ENCODE measurements at regions not wholly inside any gene's neighbourhood (a gene's known extent, or its start where the extent isn't known, plus 50 kb on each side); places are given as distances from the start of the nearest gene placed in this dataset.

GRCh38 chr2:103823847-103824246 is 1030.1 kb upstream of the POU3F3 start:
- Histone ChIP-seq H3K9me3 (ENCODE audit: control insufficient read depth in 2 of 2, insufficient read depth in 1 of 2, low read depth in 1 of 2, low read length in 1 of 2) (no peaks in the 10 kb centered on the region), H3K27me3 (ENCODE audit: control insufficient read depth in 1 of 2, insufficient read depth in 2 of 2, low read length in 2 of 2) (no peaks in the 10 kb centered on the region), H3K4me3 (ENCODE audit: low read depth in 1 of 2, low read length in 2 of 2) (no peak overlapping the region), H3K27ac (ENCODE audit: low read depth in 2 of 2, low read length in 1 of 2) (no peak overlapping the region), H3K36me3 (ENCODE audit: control insufficient read depth in 2 of 2, insufficient read depth in 2 of 2, low read length in 1 of 2) (no peaks in the 10 kb centered on the region), H3K4me1 (ENCODE audit: control insufficient read depth in 2 of 2, insufficient read depth in 2 of 2, low read length in 1 of 2) (no peaks in the 10 kb centered on the region)
- WGBS, 2 donors = 54 to 59% methylated on average over 1 of the region's 1 CpG

GRCh38 chr2:103847276-103847675 is 1006.6 kb upstream of the POU3F3 start:
- no peaks in the 10 kb centered on the region for H3K27me3 ChIP-seq (ENCODE audit: control insufficient read depth in 1 of 2, insufficient read depth in 2 of 2, low read length in 2 of 2)
- H3K4me1 ChIP-seq (ENCODE audit: control insufficient read depth in 2 of 2, insufficient read depth in 2 of 2, low read length in 1 of 2) = no peaks in the 10 kb centered on the region
- no peak overlapping the region for H3K27ac ChIP-seq (ENCODE audit: low read depth in 2 of 2, low read length in 1 of 2)
- H3K4me3 ChIP-seq (ENCODE audit: low read depth in 1 of 2, low read length in 2 of 2) = no peak overlapping the region
- H3K9me3 ChIP-seq (ENCODE audit: control insufficient read depth in 2 of 2, insufficient read depth in 1 of 2, low read depth in 1 of 2, low read length in 1 of 2) = peaks cover 0 to 3% of the 10 kb centered on the region in 2 donors
- no peaks in the 10 kb centered on the region for H3K36me3 ChIP-seq (ENCODE audit: control insufficient read depth in 2 of 2, insufficient read depth in 2 of 2, low read length in 1 of 2)
- WGBS, 2 donors = 72 to 74% methylated on average over 2 of the region's 2 CpGs

GRCh38 chr2:103859238-103859637 is 994.7 kb upstream of the POU3F3 start:
- Histone ChIP-seq H3K9me3 (ENCODE audit: control insufficient read depth in 2 of 2, insufficient read depth in 1 of 2, low read depth in 1 of 2, low read length in 1 of 2) (peaks cover 0 to 2% of the 10 kb centered on the region in 2 donors), H3K4me1 (ENCODE audit: control insufficient read depth in 2 of 2, insufficient read depth in 2 of 2, low read length in 1 of 2) (no peaks in the 10 kb centered on the region)
- WGBS, 2 donors = 75 to 77% methylated on average over 2 of the region's 2 CpGs

GRCh38 chr2:103860016-103860415 is 993.9 kb upstream of the POU3F3 start:
- H3K36me3 ChIP-seq (ENCODE audit: control insufficient read depth in 2 of 2, insufficient read depth in 2 of 2, low read length in 1 of 2) = no peaks in the 10 kb centered on the region
- H3K27me3 ChIP-seq (ENCODE audit: control insufficient read depth in 1 of 2, insufficient read depth in 2 of 2, low read length in 2 of 2) = no peaks in the 10 kb centered on the region
- H3K9me3 ChIP-seq (ENCODE audit: control insufficient read depth in 2 of 2, insufficient read depth in 1 of 2, low read depth in 1 of 2, low read length in 1 of 2) = peaks cover 0 to 2% of the 10 kb centered on the region in 2 donors
- no peaks in the 10 kb centered on the region for H3K4me1 ChIP-seq (ENCODE audit: control insufficient read depth in 2 of 2, insufficient read depth in 2 of 2, low read length in 1 of 2)
- no peak overlapping the region for H3K27ac ChIP-seq (ENCODE audit: low read depth in 2 of 2, low read length in 1 of 2)
- no peak overlapping the region for H3K4me3 ChIP-seq (ENCODE audit: low read depth in 1 of 2, low read length in 2 of 2)
- WGBS, 2 donors = 82 to 83% methylated on average over 2 of the region's 2 CpGs

More at GRCh38 chr2:103859238-103859637, 994.7 kb upstream of the POU3F3 start:
- no peaks in the 10 kb centered on the region for H3K27me3 ChIP-seq (ENCODE audit: control insufficient read depth in 1 of 2, insufficient read depth in 2 of 2, low read length in 2 of 2)
- no peak overlapping the region for H3K4me3 ChIP-seq (ENCODE audit: low read depth in 1 of 2, low read length in 2 of 2)
- no peaks in the 10 kb centered on the region for H3K36me3 ChIP-seq (ENCODE audit: control insufficient read depth in 2 of 2, insufficient read depth in 2 of 2, low read length in 1 of 2)
- no peak overlapping the region for H3K27ac ChIP-seq (ENCODE audit: low read depth in 2 of 2, low read length in 1 of 2)

- Histone ChIP-seq H3K4me3 (ENCODE audit: low read depth in 1 of 2, low read length in 2 of 2) (no peak overlapping the region), H3K36me3 (ENCODE audit: control insufficient read depth in 2 of 2, insufficient read depth in 2 of 2, low read length in 1 of 2) (no peaks in the 10 kb centered on the region), H3K9me3 (ENCODE audit: control insufficient read depth in 2 of 2, insufficient read depth in 1 of 2, low read depth in 1 of 2, low read length in 1 of 2) (no peaks in the 10 kb centered on the region), H3K27me3 (ENCODE audit: control insufficient read depth in 1 of 2, insufficient read depth in 2 of 2, low read length in 2 of 2) (no peaks in the 10 kb centered on the region), H3K4me1 (ENCODE audit: control insufficient read depth in 2 of 2, insufficient read depth in 2 of 2, low read length in 1 of 2) (no peaks in the 10 kb centered on the region), H3K27ac (ENCODE audit: low read depth in 2 of 2, low read length in 1 of 2) (no peak overlapping the region)
- WGBS, 2 donors = 85 to 89% methylated on average over 2 of the region's 2 CpGs
Measured at GRCh38 chr2:103868396-103868795, 985.5 kb upstream of the POU3F3 start.

GRCh38 chr2:103873716-103874351 is 980.1 kb upstream of the POU3F3 start:
- no peaks in the 10 kb centered on the region for H3K4me1 ChIP-seq (ENCODE audit: control insufficient read depth in 2 of 2, insufficient read depth in 2 of 2, low read length in 1 of 2)
- H3K36me3 ChIP-seq (ENCODE audit: control insufficient read depth in 2 of 2, insufficient read depth in 2 of 2, low read length in 1 of 2) = no peaks in the 10 kb centered on the region
- 54 to 57% methylated on average over 10 of the region's 10 CpGs for WGBS, 2 donors
- no peak overlapping the region for H3K27ac ChIP-seq (ENCODE audit: low read depth in 2 of 2, low read length in 1 of 2)
- H3K27me3 ChIP-seq (ENCODE audit: control insufficient read depth in 1 of 2, insufficient read depth in 2 of 2, low read length in 2 of 2) = no peaks in the 10 kb centered on the region
- no peak overlapping the region for H3K4me3 ChIP-seq (ENCODE audit: low read depth in 1 of 2, low read length in 2 of 2)
- H3K9me3 ChIP-seq (ENCODE audit: control insufficient read depth in 2 of 2, insufficient read depth in 1 of 2, low read depth in 1 of 2, low read length in 1 of 2) = no peaks in the 10 kb centered on the region

- Histone ChIP-seq H3K4me3 (ENCODE audit: low read depth in 1 of 2, low read length in 2 of 2) (no peak overlapping the region), H3K27ac (ENCODE audit: low read depth in 2 of 2, low read length in 1 of 2) (no peak overlapping the region), H3K27me3 (ENCODE audit: control insufficient read depth in 1 of 2, insufficient read depth in 2 of 2, low read length in 2 of 2) (no peaks in the 10 kb centered on the region), H3K36me3 (ENCODE audit: control insufficient read depth in 2 of 2, insufficient read depth in 2 of 2, low read length in 1 of 2) (no peaks in the 10 kb centered on the region), H3K9me3 (ENCODE audit: control insufficient read depth in 2 of 2, insufficient read depth in 1 of 2, low read depth in 1 of 2, low read length in 1 of 2) (no peaks in the 10 kb centered on the region), H3K4me1 (ENCODE audit: control insufficient read depth in 2 of 2, insufficient read depth in 2 of 2, low read length in 1 of 2) (no peaks in the 10 kb centered on the region)
- 35 to 48% methylated on average over 1 of the region's 1 CpG for WGBS, 2 donors
Measured at GRCh38 chr2:103875131-103875530, 978.8 kb upstream of the POU3F3 start.

- Histone ChIP-seq H3K27me3 (ENCODE audit: control insufficient read depth in 1 of 2, insufficient read depth in 2 of 2, low read length in 2 of 2) (no peaks in the 10 kb centered on the region), H3K4me1 (ENCODE audit: control insufficient read depth in 2 of 2, insufficient read depth in 2 of 2, low read length in 1 of 2) (no peaks in the 10 kb centered on the region), H3K9me3 (ENCODE audit: control insufficient read depth in 2 of 2, insufficient read depth in 1 of 2, low read depth in 1 of 2, low read length in 1 of 2) (no peaks in the 10 kb centered on the region), H3K4me3 (ENCODE audit: low read depth in 1 of 2, low read length in 2 of 2) (no peak overlapping the region), H3K36me3 (ENCODE audit: control insufficient read depth in 2 of 2, insufficient read depth in 2 of 2, low read length in 1 of 2) (no peaks in the 10 kb centered on the region), H3K27ac (ENCODE audit: low read depth in 2 of 2, low read length in 1 of 2) (no peak overlapping the region)
- 74 to 75% methylated on average over 3 of the region's 3 CpGs for WGBS, 2 donors
Measured at GRCh38 chr2:103875531-103875930, 978.4 kb upstream of the POU3F3 start.

GRCh38 chr2:103876611-103877010 is 977.3 kb upstream of the POU3F3 start:
- no peak overlapping the region for H3K4me3 ChIP-seq (ENCODE audit: low read depth in 1 of 2, low read length in 2 of 2)
- no peaks in the 10 kb centered on the region for H3K27me3 ChIP-seq (ENCODE audit: control insufficient read depth in 1 of 2, insufficient read depth in 2 of 2, low read length in 2 of 2)
- H3K27ac ChIP-seq (ENCODE audit: low read depth in 2 of 2, low read length in 1 of 2) = no peak overlapping the region
- no peaks in the 10 kb centered on the region for H3K36me3 ChIP-seq (ENCODE audit: control insufficient read depth in 2 of 2, insufficient read depth in 2 of 2, low read length in 1 of 2)
- no peaks in the 10 kb centered on the region for H3K9me3 ChIP-seq (ENCODE audit: control insufficient read depth in 2 of 2, insufficient read depth in 1 of 2, low read depth in 1 of 2, low read length in 1 of 2)
- no peaks in the 10 kb centered on the region for H3K4me1 ChIP-seq (ENCODE audit: control insufficient read depth in 2 of 2, insufficient read depth in 2 of 2, low read length in 1 of 2)
- WGBS, 2 donors = 73 to 76% methylated on average over 5 of the region's 5 CpGs

- no peak overlapping the region for H3K27ac ChIP-seq (ENCODE audit: low read depth in 2 of 2, low read length in 1 of 2)
- no peaks in the 10 kb centered on the region for H3K4me1 ChIP-seq (ENCODE audit: control insufficient read depth in 2 of 2, insufficient read depth in 2 of 2, low read length in 1 of 2)
- H3K27me3 ChIP-seq (ENCODE audit: control insufficient read depth in 1 of 2, insufficient read depth in 2 of 2, low read length in 2 of 2) = no peaks in the 10 kb centered on the region
- H3K4me3 ChIP-seq (ENCODE audit: low read depth in 1 of 2, low read length in 2 of 2) = no peak overlapping the region
- WGBS, 2 donors = 65 to 67% methylated on average over 1 of the region's 1 CpG
- no peaks in the 10 kb centered on the region for H3K36me3 ChIP-seq (ENCODE audit: control insufficient read depth in 2 of 2, insufficient read depth in 2 of 2, low read length in 1 of 2)
- H3K9me3 ChIP-seq (ENCODE audit: control insufficient read depth in 2 of 2, insufficient read depth in 1 of 2, low read depth in 1 of 2, low read length in 1 of 2) = no peaks in the 10 kb centered on the region
Measured at GRCh38 chr2:103879101-103879500, 974.8 kb upstream of the POU3F3 start.
